HG02763 (cell line): ENCODE measurements at regions not wholly inside any gene's neighbourhood (a gene's known extent, or its start where the extent isn't known, plus 50 kb on each side); places are given as distances from the start of the nearest gene placed in this dataset.
"Not testable (repeated sequence)": the region's sequence is repeated elsewhere in the genome, so short reads cannot be mapped to it uniquely, and the experiment has no call there.

Source experiments
- ATAC-seq: cut with Tn5 transposase; IDR thresholded peaks from one replicate; pipeline ENCODE4 v1.9.1; 2021; ENCODE audit warnings: mild to moderate bottlenecking, moderate library complexity; ENCODE audit not compliant: unreplicated experiment

- ATAC-seq: no peak
Observed at GRCh38 chr7:106354822-106355221, 70.0 kb upstream of the NAMPT start.

DNA sequence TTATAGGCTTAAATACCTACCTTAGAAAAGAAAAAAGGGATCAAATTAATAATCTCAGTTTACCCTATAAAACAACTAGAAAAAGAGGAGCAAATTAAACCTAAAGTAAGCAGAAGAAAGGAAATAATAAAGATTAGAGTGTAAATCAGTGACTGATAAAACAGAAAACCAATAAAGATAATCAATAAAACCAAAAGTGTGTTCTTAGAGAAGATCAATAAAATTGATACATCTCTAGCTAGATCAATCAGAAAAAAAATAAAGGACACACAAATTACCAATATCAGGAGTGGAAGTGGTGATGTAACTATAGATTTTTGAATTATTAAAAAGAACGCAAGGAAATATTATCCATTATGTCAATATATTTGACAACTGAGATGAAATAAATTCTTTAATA lies 69.2 kb upstream of the NAMPT start:
- no peak for ATAC-seq

DNA sequence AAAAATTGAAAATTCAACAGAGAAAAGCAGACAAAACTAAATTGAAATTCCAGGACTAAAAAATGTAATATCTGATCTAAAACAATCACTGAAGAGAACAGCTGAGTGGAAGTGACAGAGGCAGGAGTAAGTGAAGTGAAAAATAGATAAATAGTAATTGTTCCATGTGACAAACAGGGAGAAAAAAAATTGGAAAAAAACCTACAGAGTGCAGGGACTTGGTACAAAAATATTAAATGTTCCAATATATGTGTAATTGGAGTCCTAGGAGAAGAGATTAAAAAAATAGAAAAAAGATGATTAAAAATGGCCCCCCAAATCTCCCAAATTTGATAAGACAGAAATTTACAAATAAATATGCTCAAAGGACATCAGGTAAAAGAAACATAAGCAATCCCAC lies 63.4 kb upstream of the NAMPT start:
- no peak for ATAC-seq

- no peak for ATAC-seq
Observed at GRCh38 chr7:106347229-106347833, 62.5 kb upstream of the NAMPT start.

- ATAC-seq: peak; percentile 92
Observed at GRCh38 chr7:106346678-106347217, 62.0 kb upstream of the NAMPT start.

DNA sequence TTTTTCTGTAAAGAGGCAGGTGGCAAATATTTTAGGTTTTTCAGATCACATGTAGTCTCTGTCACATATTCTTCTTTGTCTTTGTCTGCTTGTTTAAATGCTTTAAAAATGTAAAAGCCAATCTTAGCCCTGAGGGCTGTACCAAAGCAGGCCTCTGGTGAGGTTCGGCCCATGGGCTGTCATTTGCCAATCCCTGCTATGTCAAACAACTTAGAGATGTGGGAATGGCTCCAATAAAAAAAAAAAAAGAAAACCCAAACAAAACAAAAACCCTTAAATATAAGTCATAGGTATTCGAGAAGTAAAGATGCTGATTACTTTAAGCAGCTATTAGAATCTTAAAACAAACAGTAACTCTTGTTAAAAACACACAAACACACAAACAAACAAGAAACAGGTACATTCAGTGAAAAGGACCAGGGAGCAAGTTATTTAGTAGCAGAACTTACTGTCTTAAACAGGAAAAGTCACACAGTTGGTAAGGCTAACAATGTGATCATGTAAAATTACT lies 61.4 kb upstream of the NAMPT start:
- no peak for ATAC-seq

- no peak for ATAC-seq
Observed at GRCh38 chr7:106345421-106346166, 60.8 kb upstream of the NAMPT start.

GRCh38 chr7:106344861-106345260 lies 60.1 kb upstream of the NAMPT start:
- ATAC-seq: no peak

DNA sequence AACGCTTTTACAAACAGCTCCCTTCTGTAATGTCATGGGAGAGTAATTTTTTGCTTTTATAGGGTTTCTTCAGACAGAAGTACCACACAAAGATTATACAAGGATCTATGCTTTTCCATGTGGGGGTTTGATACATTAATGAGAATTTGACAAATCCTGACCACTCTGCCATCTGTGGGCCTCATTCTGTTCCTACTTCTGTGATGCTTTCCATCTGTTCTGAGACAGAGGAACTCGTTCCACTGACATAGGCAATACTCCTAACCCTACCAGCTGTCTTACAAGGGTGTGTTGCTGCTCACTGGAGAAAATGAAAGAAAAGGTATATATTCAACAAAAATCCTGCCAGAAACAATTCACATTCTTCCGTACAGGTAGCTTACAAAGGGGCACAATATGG lies 59.4 kb upstream of the NAMPT start:
- no peak for ATAC-seq

DNA sequence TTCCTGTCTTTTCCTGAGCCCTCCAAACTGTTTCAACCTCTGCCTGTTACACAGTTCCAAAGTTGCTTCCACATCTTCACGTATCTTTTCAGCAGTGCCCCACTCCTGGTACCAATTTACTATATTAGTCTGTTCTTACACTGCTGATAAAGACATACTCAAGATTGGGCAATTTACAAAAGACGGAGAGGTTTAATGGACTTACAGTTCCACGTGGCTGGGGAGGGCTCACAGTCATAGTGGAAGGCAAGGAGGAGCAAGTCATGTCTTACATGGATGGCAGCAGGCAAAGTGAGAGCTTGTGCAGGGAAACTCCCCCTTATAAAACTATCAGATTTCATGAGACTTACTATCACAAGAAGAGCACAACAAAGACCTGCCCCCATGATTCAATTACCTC lies 57.3 kb upstream of the NAMPT start:
- not testable (repeated sequence) for ATAC-seq

DNA sequence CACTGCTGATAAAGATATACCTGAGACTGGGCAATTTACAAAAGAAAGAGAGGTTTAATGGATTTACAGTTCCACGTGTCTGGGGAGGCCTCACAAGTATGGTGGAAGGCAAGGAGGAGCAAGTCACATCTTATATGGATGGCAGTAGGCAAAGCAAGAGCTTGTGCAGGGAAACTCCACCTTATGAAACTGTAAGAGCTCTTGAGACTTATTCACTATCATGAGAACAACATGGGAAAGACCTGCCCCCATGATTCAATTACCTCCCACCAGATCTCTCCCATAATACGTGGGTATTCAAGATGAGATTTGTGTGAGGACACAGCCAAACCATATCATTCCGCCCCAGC lies 55.4 kb upstream of the NAMPT start:
- ATAC-seq: not testable (repeated sequence)

- no peak for ATAC-seq
Observed at GRCh38 chr7:106339513-106340246, 54.9 kb upstream of the NAMPT start.

GRCh38 chr7:106337754-106338153 lies 53.0 kb upstream of the NAMPT start:
- no peak for ATAC-seq

- no peak for ATAC-seq
Observed at GRCh38 chr7:106335814-106336213, 51.0 kb upstream of the NAMPT start.
